ENCODE measurements at regions not wholly inside any gene's neighbourhood (a gene's known extent, or its start where the extent isn't known, plus 50 kb on each side); places are given as distances from the start of the nearest gene placed in this dataset.

DNA sequence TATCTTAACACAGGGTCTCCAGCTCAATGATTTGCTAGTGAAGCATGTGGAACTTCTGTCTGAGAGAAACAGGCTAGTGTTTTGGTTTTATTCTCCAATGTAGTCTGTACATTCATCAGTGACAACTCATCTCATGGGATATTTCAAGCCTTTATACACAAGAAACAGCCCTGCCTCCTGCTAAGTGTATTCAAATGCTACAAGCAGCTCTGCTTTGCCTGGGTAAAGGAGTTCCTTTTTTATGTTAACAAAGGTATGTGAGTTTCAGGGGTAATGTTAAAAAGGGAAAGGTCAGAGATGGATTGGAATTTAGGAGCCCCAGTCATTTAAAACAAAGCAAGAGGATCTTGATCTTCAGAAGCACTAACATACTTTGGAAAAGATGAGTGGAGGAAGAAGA, 498.7 kb downstream of the ISL1 start:
- TF ChIP-seq EZH2 (IDR thresholded peaks at IDR 0.05; ENCODE audit: borderline replicate concordance, low read depth, low read length, poor library complexity, severe bottlenecking): no peak
- TF ChIP-seq, protein P1, sequence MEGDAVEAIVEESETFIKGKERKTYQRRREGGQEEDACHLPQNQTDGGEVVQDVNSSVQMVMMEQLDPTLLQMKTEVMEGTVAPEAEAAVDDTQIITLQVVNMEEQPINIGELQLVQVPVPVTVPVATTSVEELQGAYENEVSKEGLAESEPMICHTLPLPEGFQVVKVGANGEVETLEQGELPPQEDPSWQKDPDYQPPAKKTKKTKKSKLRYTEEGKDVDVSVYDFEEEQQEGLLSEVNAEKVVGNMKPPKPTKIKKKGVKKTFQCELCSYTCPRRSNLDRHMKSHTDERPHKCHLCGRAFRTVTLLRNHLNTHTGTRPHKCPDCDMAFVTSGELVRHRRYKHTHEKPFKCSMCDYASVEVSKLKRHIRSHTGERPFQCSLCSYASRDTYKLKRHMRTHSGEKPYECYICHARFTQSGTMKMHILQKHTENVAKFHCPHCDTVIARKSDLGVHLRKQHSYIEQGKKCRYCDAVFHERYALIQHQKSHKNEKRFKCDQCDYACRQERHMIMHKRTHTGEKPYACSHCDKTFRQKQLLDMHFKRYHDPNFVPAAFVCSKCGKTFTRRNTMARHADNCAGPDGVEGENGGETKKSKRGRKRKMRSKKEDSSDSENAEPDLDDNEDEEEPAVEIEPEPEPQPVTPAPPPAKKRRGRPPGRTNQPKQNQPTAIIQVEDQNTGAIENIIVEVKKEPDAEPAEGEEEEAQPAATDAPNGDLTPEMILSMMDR (conservative IDR thresholded peaks at IDR 0.05; ENCODE audit: low read depth, low read length): no peak
- POLR2A ChIA-PET (ENCODE audit: low non-redundant PET): no interaction called here

DNA sequence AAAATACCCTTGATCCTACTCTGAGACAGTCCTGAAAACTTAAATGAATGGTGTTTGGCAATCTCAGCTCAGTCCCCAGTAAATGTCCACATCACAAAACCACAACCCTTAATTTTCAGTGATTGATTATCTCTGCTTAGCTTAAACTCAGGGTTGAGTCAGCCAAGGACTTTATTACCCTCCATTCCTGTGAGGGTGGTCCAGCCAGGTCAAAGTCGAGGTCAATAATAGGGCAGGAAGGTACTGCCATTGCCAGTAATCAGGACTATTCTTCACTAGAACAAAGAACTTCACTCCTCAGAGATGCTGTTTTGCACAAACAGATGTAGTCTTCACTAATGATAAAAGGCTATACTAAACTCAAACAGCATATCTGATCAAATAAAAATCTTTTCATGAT, 499.4 kb downstream of the ISL1 start:
- Histone ChIP-seq H3K4me3 (ENCODE audit: low read depth, low read length, poor library complexity, severe bottlenecking) (no peak overlapping the region), H3K9me3 (ENCODE audit: low read depth, low read length, poor library complexity, severe bottlenecking) (no peaks in the 10 kb centered on the region), H3K4me1 (ENCODE audit: insufficient read depth, low read length, poor library complexity, severe bottlenecking) (no peaks in the 10 kb centered on the region), H3K27ac (ENCODE audit: low read depth, low read length, poor library complexity, severe bottlenecking) (no peak overlapping the region), H3K27me3 (replicated peaks; ENCODE audit: insufficient read depth, low read depth, low read length, poor library complexity) (no peaks in the 10 kb centered on the region), H3K36me3 (ENCODE audit: insufficient read depth, low read length, poor library complexity, severe bottlenecking) (no peaks in the 10 kb centered on the region)
- intact Hi-C loops (cut with micrococcal nuclease; ENCODE audit: unreplicated experiment): no loop called here
- TF ChIP-seq, protein P1 (conservative IDR thresholded peaks at IDR 0.05; ENCODE audit: low read depth, low read length): no peak
- DNase-seq (ENCODE audit: low spot score): no peak
- BruUV-seq (replicated peaks): no TSS peak
- CTCF ChIA-PET: no interaction called here
- POLR2A ChIA-PET (ENCODE audit: low non-redundant PET): no interaction called here

More for the DNA sequence above, 498.7 kb downstream of the ISL1 start:
- intact Hi-C loops (cut with micrococcal nuclease; ENCODE audit: unreplicated experiment): no loop called here
- CTCF ChIA-PET: no interaction called here
- no peak for DNase-seq (ENCODE audit: low spot score)
- H3K36me3 ChIP-seq (ENCODE audit: insufficient read depth, low read length, poor library complexity, severe bottlenecking): no peaks in the 10 kb centered on the region
- H3K4me3 ChIP-seq (ENCODE audit: low read depth, low read length, poor library complexity, severe bottlenecking): no peak overlapping the region
- no TSS peak for BruUV-seq (replicated peaks)
- H3K4me1 ChIP-seq (ENCODE audit: insufficient read depth, low read length, poor library complexity, severe bottlenecking): no peaks in the 10 kb centered on the region
- no peaks in the 10 kb centered on the region for H3K9me3 ChIP-seq (ENCODE audit: low read depth, low read length, poor library complexity, severe bottlenecking)
- H3K27ac ChIP-seq (ENCODE audit: low read depth, low read length, poor library complexity, severe bottlenecking): no peak overlapping the region
- no peaks in the 10 kb centered on the region for H3K27me3 ChIP-seq (replicated peaks; ENCODE audit: insufficient read depth, low read depth, low read length, poor library complexity)

DNA sequence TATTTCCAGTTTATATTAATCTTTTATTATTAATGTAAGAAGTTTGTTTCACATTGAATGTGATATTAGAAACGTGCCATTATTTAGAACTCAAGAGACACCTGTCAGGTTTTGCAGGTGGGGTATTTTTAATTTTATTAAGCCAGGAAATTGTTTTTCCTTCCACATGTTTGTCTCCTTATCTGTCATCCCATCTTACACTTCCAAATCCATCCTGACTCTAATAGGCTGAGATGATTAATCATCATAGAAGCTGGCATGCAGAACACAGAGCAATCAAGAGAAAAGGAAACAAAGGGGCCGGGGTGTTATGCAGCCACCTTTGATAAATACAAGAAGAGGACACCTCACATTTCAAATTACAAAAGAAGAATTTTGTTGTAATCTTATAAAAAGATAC, 506.5 kb downstream of the ISL1 start:
- CTCF ChIA-PET: no interaction called here

More for the DNA sequence above, 506.5 kb downstream of the ISL1 start:
- intact Hi-C loops (cut with micrococcal nuclease; ENCODE audit: unreplicated experiment): no loop called here
- BruUV-seq (replicated peaks): no TSS peak
- Histone ChIP-seq H3K27me3 (replicated peaks; ENCODE audit: insufficient read depth, low read depth, low read length, poor library complexity) (no peaks in the 10 kb centered on the region), H3K4me3 (ENCODE audit: low read depth, low read length, poor library complexity, severe bottlenecking) (no peak overlapping the region), H3K4me1 (ENCODE audit: insufficient read depth, low read length, poor library complexity, severe bottlenecking) (no peaks in the 10 kb centered on the region), H3K36me3 (ENCODE audit: insufficient read depth, low read length, poor library complexity, severe bottlenecking) (no peaks in the 10 kb centered on the region), H3K27ac (ENCODE audit: low read depth, low read length, poor library complexity, severe bottlenecking) (no peak overlapping the region), H3K9me3 (ENCODE audit: low read depth, low read length, poor library complexity, severe bottlenecking) (no peaks in the 10 kb centered on the region)
- no peak for TF ChIP-seq EZH2 (IDR thresholded peaks at IDR 0.05; ENCODE audit: borderline replicate concordance, low read depth, low read length, poor library complexity, severe bottlenecking)
- TF ChIP-seq, protein P1 (conservative IDR thresholded peaks at IDR 0.05; ENCODE audit: low read depth, low read length): no peak
- POLR2A ChIA-PET (ENCODE audit: low non-redundant PET): no interaction called here
- no peak for DNase-seq (ENCODE audit: low spot score)

Data from A673 (cell line).